ENCODE measurements at regions not wholly inside any gene's neighbourhood (a gene's known extent, or its start where the extent isn't known, plus 50 kb on each side); places are given as distances from the start of the nearest gene placed in this dataset.

GRCh38 chr3:151559736-151560135 is 98.9 kb upstream of the IGSF10 start:
- Histone ChIP-seq H3K4me3 (ENCODE audit: extremely low read depth in 1 of 4, insufficient read depth in 2 of 4, low read depth in 3 of 4, low read length in 4 of 4) (no peak overlapping the region), H4K8ac (ENCODE audit: extremely low read depth, insufficient read depth, low read length) (no peak overlapping the region), H2BK20ac (ENCODE audit: low read length) (no peak overlapping the region), H3K4me2 (ENCODE audit: insufficient read depth in 1 of 2, low read depth in 2 of 2, low read length in 2 of 2) (no peak overlapping the region), H3K9me3 (ENCODE audit: insufficient read depth in 2 of 2, low read depth in 1 of 2, low read length in 1 of 2) (peaks cover 0 to 3% of the 10 kb centered on the region in 2 experiments; a peak in 1 of 4 replicates), H2BK5ac (ENCODE audit: low read depth, low read length) (no peak overlapping the region), H3K79me1 (ENCODE audit: low read depth, low read length) (no peaks in the 10 kb centered on the region), H3K27me3 (replicated peaks in 1 of 4; ENCODE audit: control insufficient read depth in 3 of 4, extremely low read depth in 1 of 4, insufficient read depth in 3 of 4, low read length in 3 of 4) (no peaks in the 10 kb centered on the region), H3K18ac (ENCODE audit: extremely low read depth, low read length) (no peak overlapping the region), H3K56ac (replicated peaks; ENCODE audit: insufficient read length, low read depth, low read length) (no peak overlapping the region), H2BK12ac (ENCODE audit: low read depth, low read length) (no peak overlapping the region), H4K5ac (ENCODE audit: insufficient read length, low read depth, low read length) (no peak overlapping the region), H4K91ac (replicated peaks; ENCODE audit: insufficient read length, low read length) (no peak overlapping the region), H3K36me3 (ENCODE audit: control insufficient read depth in 2 of 4, insufficient read depth in 4 of 4, low read length in 3 of 4) (no peaks in the 10 kb centered on the region), H3K14ac (ENCODE audit: insufficient read length) (no peak overlapping the region), H3K27ac (ENCODE audit: low read depth, low read length) (no peak overlapping the region), H3K23ac (ENCODE audit: insufficient read length) (no peak overlapping the region), H2AFZ (ENCODE audit: low read length) (no peak overlapping the region), H2BK15ac (ENCODE audit: low read length) (no peak overlapping the region), H4K20me1 (replicated peaks in 1 of 2; ENCODE audit: control insufficient read depth in 1 of 2, insufficient read depth in 2 of 2, low read length in 2 of 2) (no peaks in the 10 kb centered on the region), H3K9ac (replicated peaks in 1 of 4; ENCODE audit: extremely low read depth in 1 of 4, low read depth in 3 of 4, low read length in 3 of 4) (no peak overlapping the region), H3K23me2 (ENCODE audit: low read depth, low read length) (no peaks in the 10 kb centered on the region), H3K4me1 (replicated peaks in 1 of 4; ENCODE audit: control insufficient read depth in 3 of 4, insufficient read depth in 4 of 4, low read length in 3 of 4) (peaks cover 0 to 2% (median 0%) of the 10 kb centered on the region in 4 experiments; a peak in 1 of 7 replicates), H2AK5ac (ENCODE audit: low read depth, low read length) (no peak overlapping the region), H3K4ac (replicated peaks; ENCODE audit: insufficient read length, low read depth, low read length) (no peak overlapping the region), H2BK120ac (replicated peaks; ENCODE audit: low read depth, low read length) (no peak overlapping the region), H3K79me2 (ENCODE audit: control insufficient read depth in 1 of 2, insufficient read depth in 2 of 2, low read length in 2 of 2) (no peaks in the 10 kb centered on the region)
- ChIA-PET CTCF (ENCODE audit: partially characterized antibody) (no interaction called here), POLR2A (ENCODE audit: partially characterized antibody) (no interaction called here)
- FAIRE-seq (no peak), DNase-seq (ENCODE audit: low read depth in 1 of 2, low spot score in 2 of 2) (no peak)
- TF ChIP-seq RNF2 (IDR thresholded peaks at IDR 0.05; ENCODE audit: borderline replicate concordance, low read depth, low read length, missing control alignments, poor library complexity, severe bottlenecking) (no peak), PHF8 (conservative IDR thresholded peaks at IDR 0.05; ENCODE audit: low read depth, low read length) (no peak), YY1 (IDR thresholded peaks at IDR 0.05; ENCODE audit: low read depth, low read length) (no peak), SIN3A (conservative IDR thresholded peaks at IDR 0.05 in 1 of 2, IDR thresholded peaks at IDR 0.05 in 1 of 2; ENCODE audit: low read depth in 1 of 2, low read length in 2 of 2) (no peak), TEAD4 (IDR thresholded peaks at IDR 0.05; ENCODE audit: low read depth, low read length) (no peak), SUZ12 (IDR thresholded peaks at IDR 0.05; ENCODE audit: low read length) (no peak), MAX (IDR thresholded peaks at IDR 0.05) (no peak)
- 80% methylated on average over 5 of the region's 5 CpGs; no CpG with 5 or more reads in 1 of the 2 experiments for WGBS, 2 experiments (ENCODE audit: extremely low coverage in 1 of 2, insufficient coverage in 1 of 2, insufficient read length in 1 of 2, insufficient replicate concordance in 2 of 2, low coverage in 1 of 2, low lambda C conversion rate in 2 of 2, missing lambda C conversion rate in 1 of 2)
